Fibroblast of peridontal ligament (primary cell): ENCODE measurements at regions not wholly inside any gene's neighbourhood (a gene's known extent, or its start where the extent isn't known, plus 50 kb on each side); places are given as distances from the start of the nearest gene placed in this dataset.

Experiments
- DNase-seq: peaks from one replicate; pipeline ENCODE4 v3.0.0-alpha.2; 2010; ENCODE audit errors: extremely low read depth

GRCh38 chr2:239630618-239631286 is 229.9 kb upstream of the HDAC4 start:
- no peak for DNase-seq

GRCh38 chr2:239629926-239630617 is 229.3 kb upstream of the HDAC4 start:
- DNase-seq = no peak

- no peak for DNase-seq
Observed at GRCh38 chr2:239626961-239627592, 226.3 kb upstream of the HDAC4 start.

- DNase-seq = no peak
Observed at GRCh38 chr2:239625971-239626734, 225.3 kb upstream of the HDAC4 start.

GRCh38 chr2:239625156-239625845 is 224.5 kb upstream of the HDAC4 start:
- no peak for DNase-seq

GRCh38 chr2:239621611-239622010 is 220.8 kb upstream of the HDAC4 start:
- no peak for DNase-seq

GRCh38 chr2:239619369-239619768 is 218.5 kb upstream of the HDAC4 start:
- no peak for DNase-seq

GRCh38 chr2:239616729-239617128 is 215.9 kb upstream of the HDAC4 start:
- no peak for DNase-seq

GRCh38 chr2:239612133-239612532 is 211.3 kb upstream of the HDAC4 start:
- no peak for DNase-seq

GRCh38 chr2:239611222-239611795 is 210.5 kb upstream of the HDAC4 start:
- no peak for DNase-seq

GRCh38 chr2:239610457-239611221 is 209.8 kb upstream of the HDAC4 start:
- no peak for DNase-seq

GRCh38 chr2:239609607-239610310 is 208.9 kb upstream of the HDAC4 start:
- DNase-seq = no peak

- no peak for DNase-seq
Observed at GRCh38 chr2:239609162-239609561, 208.3 kb upstream of the HDAC4 start.

- DNase-seq = no peak
Observed at GRCh38 chr2:239608723-239609122, 207.9 kb upstream of the HDAC4 start.

- no peak for DNase-seq
Observed at GRCh38 chr2:239608260-239608659, 207.4 kb upstream of the HDAC4 start.

- DNase-seq = no peak
Observed at GRCh38 chr2:239607517-239608191, 206.8 kb upstream of the HDAC4 start.

GRCh38 chr2:239606741-239607516 is 206.1 kb upstream of the HDAC4 start:
- no peak for DNase-seq

- DNase-seq = no peak
Observed at GRCh38 chr2:239605976-239606375, 205.2 kb upstream of the HDAC4 start.

- no peak for DNase-seq
Observed at GRCh38 chr2:239605409-239605808, 204.6 kb upstream of the HDAC4 start.
